CD1c-positive myeloid dendritic cell (primary cell): ENCODE measurements at regions not wholly inside any gene's neighbourhood (a gene's known extent, or its start where the extent isn't known, plus 50 kb on each side); places are given as distances from the start of the nearest gene placed in this dataset.

Source experiments
- DNase-seq: peaks from one replicate; pipeline ENCODE4 v3.0.0-alpha.2; 2016; ENCODE audit errors: extremely low spot score

DNA sequence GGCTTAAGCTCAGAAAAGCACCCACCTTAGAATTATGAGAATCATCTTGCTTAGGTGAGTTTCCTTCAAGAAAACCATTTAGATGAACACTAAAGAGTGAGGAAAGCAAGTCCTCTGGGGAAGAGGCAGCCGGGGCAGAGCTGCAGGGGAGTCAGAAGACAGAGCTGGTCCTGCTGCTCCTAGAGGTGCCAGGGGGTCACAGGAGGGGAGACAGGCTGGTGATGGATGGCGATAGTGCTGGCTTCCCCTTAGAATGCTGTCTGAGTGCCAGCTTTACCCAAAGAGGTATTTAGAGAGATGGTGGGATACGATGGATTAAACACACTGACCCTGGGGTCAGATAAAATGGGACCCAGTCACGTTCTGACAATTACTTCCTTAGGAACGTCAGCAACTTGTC lies 269.4 kb downstream of the TDRD15 start:
- no peak for DNase-seq

DNA sequence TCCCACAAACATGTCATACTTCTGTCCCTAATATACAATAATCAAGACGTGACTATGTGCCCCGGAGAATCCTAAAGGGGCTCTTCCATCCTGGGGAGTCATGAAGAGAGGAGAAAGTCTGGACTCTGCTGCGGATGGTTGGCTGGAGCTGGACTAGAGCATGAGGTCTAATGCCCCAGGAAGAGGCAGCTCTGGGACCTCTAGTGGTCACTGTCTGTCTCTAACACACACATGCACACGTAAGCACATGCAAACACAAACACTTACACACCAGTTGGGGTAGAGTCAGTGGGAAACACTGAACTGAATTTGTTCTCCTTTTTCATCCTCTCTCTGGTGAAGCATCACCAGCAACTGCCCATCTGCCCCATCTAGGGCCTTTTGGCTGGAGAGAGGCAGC lies 271.6 kb downstream of the TDRD15 start:
- no peak for DNase-seq

DNA sequence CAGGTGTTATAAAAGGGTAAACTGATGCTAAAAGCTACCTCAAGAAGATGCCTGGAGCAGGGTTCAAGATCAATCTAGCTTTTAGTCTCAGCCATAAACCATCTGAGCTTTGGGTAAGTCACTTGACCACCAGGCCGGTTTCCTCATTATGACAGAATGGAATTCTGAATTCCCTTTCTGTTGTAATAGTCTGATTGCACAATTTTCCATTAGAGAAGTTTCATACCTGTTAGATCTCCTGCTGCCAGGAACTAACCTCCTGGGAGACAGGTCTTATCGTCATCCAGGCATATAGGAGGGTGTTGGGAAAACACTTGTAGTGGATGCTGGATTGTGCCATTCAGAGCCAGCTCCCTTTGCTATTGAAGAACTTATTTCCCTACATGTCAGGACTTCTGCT lies 272.5 kb downstream of the TDRD15 start:
- no peak for DNase-seq

DNA sequence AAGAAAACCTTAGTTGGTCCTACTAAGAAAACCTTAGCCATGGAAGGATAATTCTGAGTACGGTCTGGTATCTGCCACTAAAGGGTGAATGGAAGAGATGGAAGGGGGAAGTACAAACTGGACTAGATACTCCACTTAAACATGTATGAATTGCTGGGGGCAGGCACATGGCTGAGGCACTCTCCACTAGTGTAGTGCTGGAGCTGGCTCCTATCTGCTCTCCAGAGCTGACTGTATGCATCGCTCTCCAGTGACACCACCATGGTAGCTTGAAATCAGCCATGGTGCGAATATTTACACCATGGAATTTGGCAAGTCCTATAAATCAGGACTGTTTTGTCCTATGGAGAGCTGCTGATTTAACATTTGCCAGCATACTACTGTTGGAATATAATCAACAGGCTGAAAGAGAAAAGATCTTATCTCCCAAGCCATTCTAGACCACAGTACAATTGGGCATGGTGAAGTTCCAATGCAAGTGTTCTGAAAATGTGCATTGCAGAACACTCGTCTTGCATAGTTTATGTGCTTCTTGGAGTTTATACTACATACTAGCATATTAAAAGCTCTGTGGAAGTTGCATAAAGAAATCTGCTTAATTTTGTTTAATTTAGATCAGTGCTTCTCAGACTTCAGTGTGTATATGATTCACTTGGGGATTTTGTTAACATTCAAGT lies 277.4 kb downstream of the TDRD15 start:
- no peak for DNase-seq

DNA sequence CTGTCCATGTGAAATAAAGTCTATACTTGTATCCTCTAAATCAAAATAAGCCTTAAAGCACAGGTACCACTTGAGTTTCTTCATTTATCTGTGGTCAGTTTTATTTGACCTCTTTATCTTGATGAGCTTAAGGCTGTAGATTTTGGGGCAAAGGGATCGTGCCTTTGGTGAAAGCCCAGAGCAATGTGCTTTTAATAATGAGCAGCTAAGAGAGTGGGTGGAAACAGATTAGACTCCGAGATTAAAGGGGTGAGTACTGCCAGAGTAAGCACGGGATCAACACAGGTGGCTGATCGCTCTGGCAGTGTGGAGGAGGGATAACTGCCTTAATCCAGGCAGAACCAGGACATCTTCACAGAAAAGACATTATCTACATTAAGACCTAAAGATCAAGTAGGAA lies 280.4 kb downstream of the TDRD15 start:
- no peak for DNase-seq

DNA sequence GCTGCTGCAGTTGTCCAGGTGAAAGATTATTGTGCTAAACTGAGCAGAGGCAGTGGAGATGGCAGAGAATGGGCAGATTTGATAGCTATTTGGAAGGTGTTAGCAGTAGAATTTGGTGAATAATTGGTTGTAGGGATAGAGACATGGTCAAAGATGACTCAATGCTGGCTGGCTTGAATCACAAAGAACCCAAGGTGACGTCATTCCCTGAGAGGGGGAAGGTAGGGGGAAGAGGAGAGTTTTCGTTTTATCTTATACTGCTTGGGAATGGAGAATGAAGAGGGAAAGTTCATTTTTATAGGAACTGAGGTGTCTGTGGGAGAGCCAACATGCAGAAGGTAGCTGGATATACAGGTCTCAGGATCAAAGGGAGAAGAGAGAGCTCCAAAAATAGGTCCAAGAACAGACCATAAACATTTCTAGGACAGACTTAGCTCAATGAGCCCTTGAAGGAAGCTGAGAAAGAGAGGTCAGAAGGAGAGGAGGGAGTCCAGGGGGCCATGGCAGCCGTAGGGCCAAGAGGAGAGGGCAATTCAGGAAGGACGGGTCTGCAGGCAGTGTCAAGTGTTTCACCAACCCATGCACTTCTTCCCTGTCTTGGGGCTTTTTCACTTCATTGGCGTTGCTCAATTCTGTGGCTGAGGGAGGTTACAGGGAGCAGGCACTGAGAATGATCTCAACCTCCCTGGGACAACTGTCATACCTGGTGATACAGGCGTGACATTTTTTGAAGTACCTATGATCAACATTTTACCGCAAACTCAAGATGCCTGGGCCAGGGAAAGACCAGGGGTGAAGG lies 281.3 kb downstream of the TDRD15 start:
- DNase-seq = no peak

DNA sequence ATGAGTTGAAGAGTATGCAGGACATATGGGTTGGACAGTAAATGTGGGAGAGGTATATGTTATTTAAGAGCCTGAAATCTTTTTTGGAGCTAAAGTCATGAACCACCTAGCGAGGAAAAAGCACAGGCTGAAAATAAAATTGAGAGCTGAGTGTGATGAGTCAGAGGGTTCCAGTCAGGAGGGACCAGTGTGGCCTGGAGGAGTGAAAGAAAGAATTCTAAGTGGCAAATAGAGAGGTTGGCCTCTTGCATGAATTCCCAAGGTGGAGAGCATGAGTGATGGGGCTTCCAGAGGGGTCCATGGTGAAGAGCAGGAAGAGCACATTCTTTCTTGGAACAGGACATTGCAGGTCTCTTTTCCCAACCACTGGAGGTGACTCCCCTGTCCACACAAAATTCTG lies 282.6 kb downstream of the TDRD15 start:
- no peak for DNase-seq

DNA sequence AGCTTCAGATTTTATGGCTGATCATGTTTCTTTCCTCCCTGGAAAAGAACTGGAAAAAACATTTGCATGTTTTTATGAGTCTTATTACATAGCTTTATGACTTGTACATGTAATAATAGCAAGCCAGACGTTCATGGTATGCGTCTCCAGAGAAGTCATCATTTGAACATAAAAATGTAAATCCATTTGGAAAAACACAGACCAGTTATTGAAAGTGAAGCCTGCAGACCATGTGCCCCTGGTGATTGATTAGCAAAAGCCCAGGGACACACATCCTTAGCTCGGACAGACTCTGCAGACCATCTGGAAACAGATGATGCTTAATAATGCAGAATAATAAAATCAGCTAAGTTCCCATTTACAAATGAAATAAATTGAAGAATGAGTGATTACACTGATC lies 283.1 kb downstream of the TDRD15 start:
- no peak for DNase-seq

DNA sequence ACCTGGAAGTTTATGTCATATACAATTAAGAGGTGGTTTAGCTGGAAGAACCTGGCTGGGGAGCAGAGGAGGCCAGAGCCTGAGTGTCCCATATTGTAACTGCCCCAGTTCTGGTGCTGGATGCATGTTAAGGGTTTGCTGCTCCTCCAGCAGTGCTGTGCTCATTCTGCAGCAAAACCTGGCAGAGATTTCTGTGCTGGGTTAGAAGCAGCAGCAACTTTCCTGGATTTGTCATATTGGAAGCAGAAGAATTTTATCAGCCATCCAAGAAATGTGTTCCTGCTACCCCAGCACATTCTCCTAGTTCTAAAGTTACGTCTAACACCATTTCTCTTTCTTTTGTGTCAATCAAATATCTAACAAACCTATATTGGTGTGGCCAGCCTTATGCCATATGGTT lies 284.1 kb downstream of the TDRD15 start:
- DNase-seq = no peak

DNA sequence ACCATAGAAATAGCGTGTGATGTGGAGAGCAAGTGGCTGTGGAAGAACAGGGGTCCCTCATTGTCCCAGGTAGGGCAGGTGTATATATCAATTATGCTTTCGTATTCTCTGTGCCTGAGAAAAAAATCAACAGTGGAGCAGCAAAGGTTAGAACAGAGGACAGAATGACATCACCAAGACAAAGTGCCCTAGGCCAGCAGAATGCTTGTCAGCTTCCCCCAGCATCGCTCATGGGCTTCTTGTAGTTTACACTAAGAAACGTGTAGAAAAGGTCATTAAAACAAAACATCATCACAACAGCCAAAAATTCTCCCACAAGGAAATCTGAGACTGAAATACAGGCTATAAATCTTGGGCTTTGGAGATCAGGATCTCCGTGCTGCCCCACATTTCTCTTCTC lies 288.0 kb downstream of the TDRD15 start:
- no peak for DNase-seq

DNA sequence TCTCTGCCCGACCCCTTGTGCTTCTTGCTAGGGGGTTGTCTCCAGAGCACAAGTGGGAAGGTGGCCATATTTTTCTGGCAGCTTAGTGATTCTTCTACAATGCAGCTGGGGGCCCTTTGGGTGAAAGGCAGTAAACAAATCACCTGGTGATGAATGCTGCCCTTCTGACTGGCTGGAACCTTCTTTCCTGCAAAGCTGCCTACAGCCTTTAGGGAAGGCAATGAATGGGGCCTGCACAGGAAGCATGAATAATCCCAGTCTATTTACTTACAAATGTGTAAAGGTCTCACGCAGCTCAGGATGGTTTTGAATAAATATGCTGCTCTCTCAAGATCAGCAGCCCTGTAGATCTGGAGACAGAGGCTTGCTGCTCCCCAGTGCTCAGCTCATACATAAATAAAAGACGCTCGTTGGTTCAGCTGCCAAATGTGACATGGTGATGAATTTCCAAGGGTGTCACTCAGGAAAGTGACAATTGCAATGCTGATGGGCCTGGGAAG lies 289.2 kb downstream of the TDRD15 start:
- DNase-seq = no peak

DNA sequence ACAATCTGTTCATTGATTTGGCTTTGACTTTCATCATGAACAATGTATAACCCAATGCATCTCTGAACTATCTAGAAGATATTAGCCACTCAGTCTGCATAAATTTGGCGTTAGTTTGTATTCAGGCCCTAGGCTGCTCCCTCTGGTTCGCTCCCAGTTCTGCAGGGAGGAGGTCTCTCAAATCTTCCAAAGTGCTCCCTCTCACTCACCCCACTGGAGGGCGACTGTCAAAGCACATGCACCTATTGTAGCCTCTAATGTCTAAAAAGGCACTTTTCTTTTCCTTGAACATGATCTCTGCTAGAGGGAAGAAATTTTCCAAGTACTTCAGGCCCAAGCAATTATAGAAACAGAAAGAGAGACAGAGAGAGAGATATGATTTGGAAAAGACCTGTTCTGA lies 291.5 kb downstream of the TDRD15 start:
- no peak for DNase-seq

DNA sequence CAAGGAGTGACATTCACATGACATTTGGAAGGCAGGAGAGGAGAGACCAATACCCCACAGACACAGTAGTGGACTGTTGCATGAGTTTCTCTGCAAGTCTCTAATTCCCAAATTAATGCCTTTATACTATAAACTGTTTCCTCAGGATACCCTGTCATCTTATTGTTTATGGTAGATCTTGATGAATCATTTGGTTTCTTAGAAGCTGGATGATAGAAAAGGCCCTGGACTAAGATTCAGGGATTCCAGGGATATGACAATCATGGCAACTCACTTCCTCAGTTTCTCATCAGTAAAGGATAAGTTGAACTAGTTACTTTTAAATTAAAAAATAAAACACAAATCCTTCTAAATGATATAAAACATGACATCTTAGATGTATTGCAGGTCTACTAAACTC lies 292.5 kb downstream of the TDRD15 start:
- DNase-seq = no peak

DNA sequence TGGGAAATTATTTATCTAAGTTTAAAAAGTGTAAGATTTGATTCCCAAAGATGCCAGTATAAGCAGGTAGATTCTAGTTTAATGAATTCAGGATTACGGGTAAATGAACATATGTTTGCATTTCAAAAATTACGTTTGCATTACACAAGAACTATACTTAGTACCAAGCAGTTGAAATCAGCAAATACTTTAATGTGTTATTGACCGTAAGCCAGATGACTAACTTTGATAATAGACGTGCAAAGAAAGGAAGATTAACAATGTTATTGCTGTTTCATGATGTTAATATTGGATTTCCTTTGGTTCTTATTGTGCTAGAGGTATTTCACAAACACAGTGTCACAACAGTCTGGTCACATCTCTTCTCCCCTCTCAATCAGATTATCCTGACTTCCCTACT lies 294.7 kb downstream of the TDRD15 start:
- no peak for DNase-seq

DNA sequence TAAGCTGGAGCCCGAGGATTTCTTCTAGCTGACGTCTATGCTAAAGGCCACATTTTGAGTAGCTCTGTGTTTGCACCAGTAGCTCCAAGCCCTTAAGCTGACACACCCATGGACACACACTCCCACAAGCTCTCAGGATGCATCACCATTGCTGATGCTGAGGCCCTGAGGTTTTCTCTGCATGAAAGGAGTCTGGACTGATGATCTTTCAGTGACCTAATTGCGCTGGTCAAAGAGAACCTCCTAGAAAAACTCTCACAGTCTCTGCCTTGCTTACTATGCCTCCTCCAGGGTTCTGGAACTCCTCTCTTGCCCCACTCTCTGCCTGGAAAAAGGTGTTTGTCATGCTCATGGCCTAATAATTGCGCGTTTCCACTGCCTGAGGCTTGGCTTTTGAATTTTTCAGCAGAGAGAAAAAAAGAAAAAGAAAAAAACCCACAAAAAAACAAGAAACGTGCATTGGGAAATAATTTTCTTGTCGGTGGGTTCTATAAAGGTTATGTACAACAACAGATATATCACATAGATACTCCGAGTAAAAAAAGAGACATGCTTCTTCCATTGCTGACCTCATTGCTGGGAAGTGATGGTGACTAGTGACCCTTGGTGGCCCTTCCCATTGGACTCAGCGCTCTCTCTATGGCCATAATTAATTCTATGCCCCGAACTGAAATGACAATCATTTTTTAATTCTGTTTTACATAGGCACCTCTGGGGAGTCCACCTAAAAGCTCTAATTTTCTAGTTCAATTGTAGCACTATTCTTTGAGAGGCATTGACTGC lies 297.0 kb downstream of the TDRD15 start:
- DNase-seq = no peak

DNA sequence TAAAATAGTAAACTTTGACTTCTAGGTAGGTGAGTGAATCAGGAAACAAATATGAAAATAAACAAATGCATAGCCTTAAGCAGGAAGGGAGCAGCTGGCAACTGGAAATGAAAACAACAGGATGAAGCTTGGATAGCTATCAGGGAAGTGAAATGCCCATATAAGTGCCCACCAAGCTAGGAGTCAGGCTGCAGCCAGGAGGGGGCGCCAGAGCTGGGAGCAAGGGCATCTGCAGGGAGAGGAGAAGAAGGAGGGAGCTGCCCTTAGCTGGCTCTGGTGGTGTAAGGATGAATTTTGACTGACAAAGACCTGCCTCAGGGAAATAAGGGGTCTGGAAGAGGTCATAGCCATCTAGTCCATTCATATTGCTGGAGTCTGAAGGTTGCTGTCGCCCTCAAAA lies 298.3 kb downstream of the TDRD15 start:
- DNase-seq = no peak

DNA sequence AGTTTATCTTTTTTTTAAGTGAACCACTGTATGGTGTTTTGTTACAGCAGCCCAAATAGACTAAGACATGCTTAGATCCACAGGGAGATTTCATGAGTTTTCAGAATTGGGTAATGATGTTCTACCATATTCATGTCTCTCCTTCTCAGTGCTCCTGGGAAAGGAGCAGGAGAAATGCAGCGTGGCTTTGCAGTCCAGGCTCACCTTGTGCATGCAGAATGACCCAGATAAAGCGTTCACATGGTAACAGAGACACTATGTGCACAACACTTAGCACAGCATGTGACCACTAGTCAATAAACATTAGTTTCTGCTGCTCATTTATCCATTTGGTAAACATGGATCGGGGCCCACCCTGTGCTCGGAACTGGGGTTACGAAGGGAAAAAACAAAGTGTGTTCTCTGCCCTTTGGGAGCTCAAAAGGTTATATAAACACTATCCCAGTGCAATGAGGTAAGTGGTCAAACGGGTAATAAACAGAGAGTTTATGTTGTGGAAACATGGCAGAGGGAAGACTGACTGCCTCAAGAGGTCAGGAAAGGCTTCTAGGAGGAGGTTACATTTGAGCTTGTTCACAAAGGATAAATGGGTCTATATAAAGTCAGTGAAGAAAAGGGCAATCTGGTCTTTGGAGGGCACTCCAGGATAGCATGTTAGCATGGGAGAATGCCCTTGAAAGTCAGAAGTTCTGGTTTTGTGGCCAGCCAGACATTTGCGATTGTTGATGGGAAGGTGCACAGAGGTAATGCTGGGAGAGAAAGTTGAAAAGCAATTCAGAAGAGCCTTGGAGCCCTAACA lies 299.2 kb downstream of the TDRD15 start:
- no peak for DNase-seq

DNA sequence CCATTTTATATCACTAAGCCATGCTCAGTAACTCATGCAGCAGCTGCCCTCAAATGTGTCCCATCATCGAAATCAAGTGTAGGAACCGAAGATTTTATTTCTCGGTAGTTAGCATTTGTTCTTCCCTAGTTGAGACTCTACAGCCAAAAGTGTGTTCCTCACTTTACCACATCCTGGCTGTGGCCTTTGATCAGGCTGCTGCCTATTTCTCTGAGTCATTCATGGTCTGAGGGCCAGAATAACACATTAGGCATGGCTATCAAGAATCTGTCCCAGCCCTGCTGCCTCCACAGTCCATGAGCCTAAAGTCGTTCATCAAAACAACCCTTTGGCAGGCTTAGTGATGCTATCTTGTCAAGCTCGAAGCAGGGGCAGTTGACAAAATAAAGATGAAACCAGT lies 300.1 kb downstream of the TDRD15 start:
- DNase-seq = no peak

DNA sequence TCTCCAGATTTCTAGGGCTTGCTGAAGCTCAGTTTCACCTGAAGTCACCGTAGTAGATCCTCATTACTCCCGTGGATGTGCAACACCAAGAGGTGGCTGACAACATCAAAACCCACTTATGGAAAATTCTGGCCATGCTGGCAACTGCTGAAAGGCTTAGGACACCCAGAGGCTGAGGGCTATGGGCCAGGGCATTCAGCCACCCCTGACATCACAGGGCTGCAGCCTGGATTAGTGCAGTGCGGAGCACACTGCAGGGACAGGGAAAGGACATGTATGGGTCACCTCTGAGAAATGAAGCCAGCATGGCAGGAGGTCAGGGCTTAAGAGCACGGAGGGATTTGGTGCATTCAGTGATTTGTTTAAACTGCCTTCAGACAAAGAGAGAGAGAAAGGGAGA lies 300.6 kb downstream of the TDRD15 start:
- DNase-seq = no peak

DNA sequence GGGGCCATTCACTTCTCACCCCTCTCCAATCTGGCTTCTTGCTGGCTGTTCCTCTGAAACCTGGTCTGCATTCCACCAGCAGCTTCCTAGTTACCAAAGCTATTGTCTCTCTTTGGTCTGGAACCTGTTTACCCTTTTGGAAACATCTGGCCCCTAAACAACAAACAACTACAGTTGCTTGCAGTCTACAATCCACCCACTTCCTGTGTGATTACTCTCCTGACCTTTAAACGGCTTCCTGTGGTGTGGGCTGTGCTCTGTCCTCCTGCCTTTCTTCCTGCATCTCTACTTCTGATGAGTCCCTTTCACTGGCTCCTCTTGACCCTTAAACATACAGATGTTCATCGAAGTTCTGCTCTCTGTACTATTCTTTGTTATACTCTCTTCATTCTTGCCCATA lies 303.8 kb downstream of the TDRD15 start:
- no peak for DNase-seq

DNA sequence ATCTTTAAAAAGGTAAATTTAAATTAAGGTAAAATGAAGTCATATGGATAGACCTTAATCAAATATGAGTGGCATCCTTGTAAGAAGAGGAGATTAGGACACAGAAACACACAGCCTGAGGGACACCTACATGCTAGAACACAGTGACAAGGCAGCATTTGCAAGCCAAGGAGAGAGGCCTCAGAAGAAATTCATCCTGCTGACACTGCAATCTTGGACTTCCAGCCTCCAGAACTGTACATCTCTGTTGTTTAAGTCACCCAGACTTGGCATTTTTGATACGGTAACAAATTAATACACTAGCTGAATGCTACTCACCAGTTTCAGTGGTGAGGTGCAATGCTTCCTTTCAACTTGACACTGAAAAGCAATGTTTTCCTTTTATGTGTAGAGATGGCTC lies 305.0 kb downstream of the TDRD15 start:
- DNase-seq = no peak

DNA sequence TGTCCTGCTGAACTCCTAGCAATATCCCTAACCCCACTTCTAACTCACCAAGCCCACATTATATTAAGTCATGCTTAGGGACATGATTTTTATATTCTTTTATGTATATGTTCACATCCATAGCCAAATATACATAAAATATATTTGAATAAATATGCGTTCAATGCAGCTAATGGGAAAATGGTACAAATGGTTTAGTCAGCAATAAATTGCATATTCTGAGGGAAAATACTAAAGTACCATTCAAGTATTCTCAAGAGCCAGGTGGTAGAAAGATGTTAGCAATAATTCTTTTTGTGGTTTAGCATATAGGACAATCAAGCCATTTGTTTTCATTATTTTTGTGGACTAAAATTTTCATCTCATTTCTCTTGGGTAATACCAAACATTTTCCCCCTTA lies 306.0 kb downstream of the TDRD15 start:
- no peak for DNase-seq
